Osteocyte (in vitro differentiated cells): ENCODE measurements at regions not wholly inside any gene's neighbourhood (a gene's known extent, or its start where the extent isn't known, plus 50 kb on each side); places are given as distances from the start of the nearest gene placed in this dataset.

ENCODE experiments used
- DNase-seq: peaks from one replicate; pipeline ENCODE4 v3.0.0; 2021; ENCODE audit warnings: mixed read lengths; ENCODE audit not compliant: unreplicated experiment; ENCODE audit errors: extremely low spot score
- H3K27ac Mint-ChIP-seq: one replicate; pipeline ENCODE4 v1.8.0; 2021; ENCODE audit warnings: mild to moderate bottlenecking, mixed read lengths; ENCODE audit not compliant: unreplicated experiment
- H3K27me3 Mint-ChIP-seq: one replicate; pipeline ENCODE4 v1.8.0; 2021; ENCODE audit warnings: mixed read lengths; ENCODE audit not compliant: unreplicated experiment
- H3K36me3 Mint-ChIP-seq: one replicate; pipeline ENCODE4 v1.8.0; 2021; ENCODE audit warnings: mixed read lengths; ENCODE audit not compliant: unreplicated experiment
- H3K4me1 Mint-ChIP-seq: one replicate; pipeline ENCODE4 v1.8.0; 2021; ENCODE audit warnings: mixed read lengths; ENCODE audit not compliant: unreplicated experiment
- H3K4me3 Mint-ChIP-seq: one replicate; pipeline ENCODE4 v1.8.0; 2021; ENCODE audit warnings: mild to moderate bottlenecking, moderate library complexity, mixed read lengths; ENCODE audit not compliant: unreplicated experiment
- H3K9me3 Mint-ChIP-seq: one replicate; pipeline ENCODE4 v1.8.0; 2021; ENCODE audit warnings: mixed read lengths; ENCODE audit not compliant: unreplicated experiment
- CTCF ChIP-seq: fragments of 200-600 bp; sonication (generic); IDR thresholded peaks from 2 replicates; pipeline ENCODE4 v1.5.0; 2021; ENCODE audit warnings: antibody characterized with exemption, mild to moderate bottlenecking, moderate library complexity

GRCh38 chr2:120496235-120496634 lies 150.3 kb downstream of the INHBB start:
- DNase-seq = no peak
- Mint-ChIP-seq H3K27me3 (peaks cover 62% of the 10 kb centered on the region), H3K9me3 (no peaks in the 10 kb centered on the region), H3K4me3 (no peak overlapping the region), H3K27ac (no peak overlapping the region), H3K4me1 (no peaks in the 10 kb centered on the region), H3K36me3 (no peaks in the 10 kb centered on the region)
- TF ChIP-seq CTCF = no peak

GRCh38 chr2:120496759-120497158 lies 150.8 kb downstream of the INHBB start:
- no peak for TF ChIP-seq CTCF
- no peaks in the 10 kb centered on the region for H3K9me3 Mint-ChIP-seq
- DNase-seq = no peak
- no peaks in the 10 kb centered on the region for H3K4me1 Mint-ChIP-seq
- no peaks in the 10 kb centered on the region for H3K36me3 Mint-ChIP-seq
- no peak overlapping the region for H3K27ac Mint-ChIP-seq
- no peak overlapping the region for H3K4me3 Mint-ChIP-seq
- peaks cover 58% of the 10 kb centered on the region for H3K27me3 Mint-ChIP-seq

- TF ChIP-seq CTCF = no peak
- H3K9me3 Mint-ChIP-seq = no peaks in the 10 kb centered on the region
- DNase-seq = no peak
- no peaks in the 10 kb centered on the region for H3K36me3 Mint-ChIP-seq
- H3K4me1 Mint-ChIP-seq = no peaks in the 10 kb centered on the region
- H3K27me3 Mint-ChIP-seq = peaks cover 56% of the 10 kb centered on the region
- no peak overlapping the region for H3K27ac Mint-ChIP-seq
- H3K4me3 Mint-ChIP-seq = no peak overlapping the region
Measured at GRCh38 chr2:120497261-120497977, 151.5 kb downstream of the INHBB start.

GRCh38 chr2:120498121-120498520 lies 152.2 kb downstream of the INHBB start:
- no peak for DNase-seq
- no peaks in the 10 kb centered on the region for H3K4me1 Mint-ChIP-seq
- no peak overlapping the region for H3K27ac Mint-ChIP-seq
- H3K27me3 Mint-ChIP-seq = peaks cover 55% of the 10 kb centered on the region
- H3K36me3 Mint-ChIP-seq = no peaks in the 10 kb centered on the region
- no peak overlapping the region for H3K4me3 Mint-ChIP-seq
- H3K9me3 Mint-ChIP-seq = no peaks in the 10 kb centered on the region
- no peak for TF ChIP-seq CTCF

- Mint-ChIP-seq H3K36me3 (no peaks in the 10 kb centered on the region), H3K27me3 (peaks cover 52% of the 10 kb centered on the region), H3K9me3 (no peaks in the 10 kb centered on the region), H3K4me3 (no peak overlapping the region), H3K4me1 (no peaks in the 10 kb centered on the region), H3K27ac (no peak overlapping the region)
- TF ChIP-seq CTCF = no peak
- no peak for DNase-seq
Measured at GRCh38 chr2:120498576-120499394, 152.8 kb downstream of the INHBB start.
